HG03095 (cell line): ENCODE measurements at regions not wholly inside any gene's neighbourhood (a gene's known extent, or its start where the extent isn't known, plus 50 kb on each side); places are given as distances from the start of the nearest gene placed in this dataset.

Source experiments
- ATAC-seq: cut with Tn5 transposase; IDR thresholded peaks from one replicate; pipeline ENCODE4 v1.9.1; 2021; ENCODE audit warnings: moderate library complexity; ENCODE audit not compliant: unreplicated experiment

- no peak for ATAC-seq
Measured at GRCh38 chr4:119752936-119753335, 124.3 kb upstream of the PDE5A start.

GRCh38 chr4:119750771-119751170, 122.2 kb upstream of the PDE5A start:
- ATAC-seq, result no peak

- no peak for ATAC-seq
Measured at GRCh38 chr4:119750048-119750447, 121.4 kb upstream of the PDE5A start.

- ATAC-seq, result no peak
Measured at GRCh38 chr4:119748853-119749252, 120.2 kb upstream of the PDE5A start.

- no peak for ATAC-seq
Measured at GRCh38 chr4:119746951-119747350, 118.3 kb upstream of the PDE5A start.

GRCh38 chr4:119745351-119745750, 116.7 kb upstream of the PDE5A start:
- no peak for ATAC-seq

- ATAC-seq, result no peak
Measured at GRCh38 chr4:119744580-119744979, 116.0 kb upstream of the PDE5A start.

- ATAC-seq, result no peak
Measured at GRCh38 chr4:119743644-119744043, 115.0 kb upstream of the PDE5A start.

GRCh38 chr4:119739796-119740195, 111.2 kb upstream of the PDE5A start:
- no peak for ATAC-seq

- ATAC-seq, result no peak
Measured at GRCh38 chr4:119738901-119739300, 110.3 kb upstream of the PDE5A start.

GRCh38 chr4:119736559-119736958, 108.0 kb upstream of the PDE5A start:
- ATAC-seq, result no peak

GRCh38 chr4:119735165-119735651, 106.6 kb upstream of the PDE5A start:
- ATAC-seq, result no peak

GRCh38 chr4:119733431-119733830, 104.8 kb upstream of the PDE5A start:
- no peak for ATAC-seq

- ATAC-seq, result no peak
Measured at GRCh38 chr4:119731778-119732177, 103.2 kb upstream of the PDE5A start.

- no peak for ATAC-seq
Measured at GRCh38 chr4:119731146-119731742, 102.6 kb upstream of the PDE5A start.

- no peak for ATAC-seq
Measured at GRCh38 chr4:119730671-119730950, 102.0 kb upstream of the PDE5A start.

GRCh38 chr4:119729835-119730670, 101.4 kb upstream of the PDE5A start:
- ATAC-seq, result no peak

GRCh38 chr4:119728692-119729593, 100.3 kb upstream of the PDE5A start:
- no peak for ATAC-seq

- ATAC-seq, result no peak
Measured at GRCh38 chr4:119728185-119728584, 99.6 kb upstream of the PDE5A start.

- no peak for ATAC-seq
Measured at GRCh38 chr4:119726505-119726904, 97.9 kb upstream of the PDE5A start.

GRCh38 chr4:119725688-119726330, 97.2 kb upstream of the PDE5A start:
- no peak for ATAC-seq
